SH-SY5Y (cell line): ENCODE measurements at regions not wholly inside any gene's neighbourhood (a gene's known extent, or its start where the extent isn't known, plus 50 kb on each side); places are given as distances from the start of the nearest gene placed in this dataset.

Source experiments
- GATA2 ChIP-seq: IDR thresholded peaks from 2 replicates; pipeline ENCODE4 v1.6.1; 2011; ENCODE audit warnings: mild to moderate bottlenecking, low read depth, low read length
- GATA3 ChIP-seq: IDR thresholded peaks from 2 replicates; pipeline ENCODE4 v1.6.1; 2011; ENCODE audit warnings: low read depth, mild to moderate bottlenecking, low read length, moderate library complexity

GRCh38 chr1:201673093-201673492, 134.2 kb downstream of the NAV1 start:
- peak; percentile 81 for TF ChIP-seq GATA2
- no peak for TF ChIP-seq GATA3
